ENCODE measurements at regions not wholly inside any gene's neighbourhood (a gene's known extent, or its start where the extent isn't known, plus 50 kb on each side); places are given as distances from the start of the nearest gene placed in this dataset.

GRCh38 chr9:105168870-105169319, 75.6 kb upstream of the SLC44A1 start:
- Histone ChIP-seq H3K9me3 (ENCODE audit: low read length) (no peaks in the 10 kb centered on the region), H4K20me1 (ENCODE audit: insufficient read depth) (no peaks in the 10 kb centered on the region), H3K27ac (ENCODE audit: low read length) (no peak overlapping the region), H3K9ac (ENCODE audit: low read length) (no peak overlapping the region), H2AFZ (ENCODE audit: low read depth, low read length) (no peak overlapping the region), H3K9me2 (ENCODE audit: insufficient read depth, low read length) (no peaks in the 10 kb centered on the region), H3K27me3 (ENCODE audit: insufficient read depth, low read depth, low read length) (no peaks in the 10 kb centered on the region), H3K36me3 (ENCODE audit: insufficient read depth, low read length) (no peaks in the 10 kb centered on the region), H3F3A (ENCODE audit: insufficient read depth, low read length, poor library complexity, severe bottlenecking) (no peaks in the 10 kb centered on the region), H3K4me3 (ENCODE audit: low read length) (no peak overlapping the region), H3K79me2 (replicated peaks; ENCODE audit: insufficient read depth, low read length) (no peaks in the 10 kb centered on the region), H3K4me2 (ENCODE audit: low read length) (no peak overlapping the region)
- TF ChIP-seq MXI1 (conservative IDR thresholded peaks at IDR 0.05; ENCODE audit: poor library complexity, severe bottlenecking) = no peak
- TF ChIP-seq EZH2 (IDR thresholded peaks at IDR 0.05; ENCODE audit: borderline replicate concordance, insufficient read depth, low read length, poor library complexity, severe bottlenecking) = no peak
- no peak for TF ChIP-seq TAF1 (IDR thresholded peaks at IDR 0.05; ENCODE audit: low read depth)
- TF ChIP-seq SMC3 (conservative IDR thresholded peaks at IDR 0.05; ENCODE audit: poor library complexity) = no peak
- TF ChIP-seq RAD21 (conservative IDR thresholded peaks at IDR 0.05) = no peak
- no peak for TF ChIP-seq CTCF (IDR thresholded peaks at IDR 0.05; ENCODE audit: poor library complexity, severe bottlenecking)
- no peak for TF ChIP-seq REST (IDR thresholded peaks at IDR 0.05; ENCODE audit: borderline replicate concordance)
- no peak for TF ChIP-seq POLR2AphosphoS5 (IDR thresholded peaks at IDR 0.05)

GRCh38 chr9:105171076-105171475, 73.4 kb upstream of the SLC44A1 start:
- Histone ChIP-seq H3K4me3 (ENCODE audit: low read length) (no peak overlapping the region), H2AFZ (ENCODE audit: low read depth, low read length) (no peak overlapping the region), H3F3A (ENCODE audit: insufficient read depth, low read length, poor library complexity, severe bottlenecking) (no peaks in the 10 kb centered on the region), H3K9me3 (ENCODE audit: low read length) (no peaks in the 10 kb centered on the region), H3K27ac (ENCODE audit: low read length) (no peak overlapping the region), H3K79me2 (replicated peaks; ENCODE audit: insufficient read depth, low read length) (no peaks in the 10 kb centered on the region), H3K36me3 (ENCODE audit: insufficient read depth, low read length) (no peaks in the 10 kb centered on the region), H3K9ac (ENCODE audit: low read length) (no peak overlapping the region), H3K27me3 (ENCODE audit: insufficient read depth, low read depth, low read length) (no peaks in the 10 kb centered on the region), H3K9me2 (ENCODE audit: insufficient read depth, low read length) (no peaks in the 10 kb centered on the region), H3K4me2 (ENCODE audit: low read length) (no peak overlapping the region), H4K20me1 (ENCODE audit: insufficient read depth) (no peaks in the 10 kb centered on the region)
- TF ChIP-seq CTCF (IDR thresholded peaks at IDR 0.05; ENCODE audit: poor library complexity, severe bottlenecking) (no peak), EP300 (conservative IDR thresholded peaks at IDR 0.05; ENCODE audit: poor library complexity, severe bottlenecking) (no peak), EZH2 (IDR thresholded peaks at IDR 0.05; ENCODE audit: borderline replicate concordance, insufficient read depth, low read length, poor library complexity, severe bottlenecking) (no peak), RAD21 (conservative IDR thresholded peaks at IDR 0.05) (no peak), SMC3 (conservative IDR thresholded peaks at IDR 0.05; ENCODE audit: poor library complexity) (no peak), POLR2AphosphoS5 (IDR thresholded peaks at IDR 0.05) (no peak), MXI1 (conservative IDR thresholded peaks at IDR 0.05; ENCODE audit: poor library complexity, severe bottlenecking) (no peak)
